ENCODE measurements at regions not wholly inside any gene's neighbourhood (a gene's known extent, or its start where the extent isn't known, plus 50 kb on each side); places are given as distances from the start of the nearest gene placed in this dataset.

DNA sequence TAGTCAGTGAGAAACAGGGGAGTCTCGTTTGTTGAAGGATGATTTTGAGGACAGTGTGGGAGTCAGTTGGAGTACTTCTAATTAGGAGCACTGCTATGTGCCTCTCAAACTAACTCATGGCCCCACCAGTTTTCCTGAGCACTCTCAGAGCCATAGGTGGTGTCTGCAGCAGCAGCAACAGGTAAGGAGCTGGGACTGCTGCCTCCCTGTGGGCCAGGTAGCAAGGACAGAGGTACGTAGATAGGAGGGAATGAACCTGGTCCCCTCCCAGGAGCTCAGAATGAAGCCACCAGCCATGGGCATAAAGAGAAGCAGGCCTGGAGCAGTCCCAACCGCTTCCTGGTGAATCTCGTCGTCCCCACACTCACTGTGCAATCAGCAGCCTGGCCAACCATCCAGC, 183.4 kb downstream of the BUD13 start:
- no peak for DNase-seq
- WGBS, 2 donors = 86 to 91% methylated on average over 2 to 5 of the region's 5 CpGs

DNA sequence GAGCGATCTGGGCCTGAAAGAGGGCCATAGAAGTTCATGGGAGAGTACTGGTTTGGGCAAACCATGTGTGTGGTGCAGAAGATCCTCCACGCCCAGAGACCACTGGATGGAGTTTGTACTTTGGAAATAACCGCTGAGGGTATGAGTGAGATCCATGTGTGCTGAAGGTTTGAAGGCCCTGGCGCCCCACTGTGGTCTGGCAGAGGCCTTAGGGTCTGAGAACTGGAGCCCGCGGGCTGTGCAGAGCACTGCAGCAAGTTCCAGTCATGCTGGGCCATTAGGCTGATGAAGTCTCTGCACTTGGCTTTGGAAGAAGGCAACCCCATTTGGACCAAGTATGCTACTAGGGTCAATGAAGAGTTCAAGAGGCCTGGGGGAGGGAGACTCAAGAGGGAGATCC, 186.4 kb downstream of the BUD13 start:
- Histone ChIP-seq H3K4me1 (peaks cover 8% of the 10 kb centered on the region), H3K36me3 (ENCODE audit: low read depth, missing control alignments) (no peaks in the 10 kb centered on the region), H3K27me3 (no peaks in the 10 kb centered on the region), H3K27ac (no peak overlapping the region), H3K9me3 (no peaks in the 10 kb centered on the region), H3K4me3 (no peak overlapping the region)
- TF ChIP-seq, protein P1, sequence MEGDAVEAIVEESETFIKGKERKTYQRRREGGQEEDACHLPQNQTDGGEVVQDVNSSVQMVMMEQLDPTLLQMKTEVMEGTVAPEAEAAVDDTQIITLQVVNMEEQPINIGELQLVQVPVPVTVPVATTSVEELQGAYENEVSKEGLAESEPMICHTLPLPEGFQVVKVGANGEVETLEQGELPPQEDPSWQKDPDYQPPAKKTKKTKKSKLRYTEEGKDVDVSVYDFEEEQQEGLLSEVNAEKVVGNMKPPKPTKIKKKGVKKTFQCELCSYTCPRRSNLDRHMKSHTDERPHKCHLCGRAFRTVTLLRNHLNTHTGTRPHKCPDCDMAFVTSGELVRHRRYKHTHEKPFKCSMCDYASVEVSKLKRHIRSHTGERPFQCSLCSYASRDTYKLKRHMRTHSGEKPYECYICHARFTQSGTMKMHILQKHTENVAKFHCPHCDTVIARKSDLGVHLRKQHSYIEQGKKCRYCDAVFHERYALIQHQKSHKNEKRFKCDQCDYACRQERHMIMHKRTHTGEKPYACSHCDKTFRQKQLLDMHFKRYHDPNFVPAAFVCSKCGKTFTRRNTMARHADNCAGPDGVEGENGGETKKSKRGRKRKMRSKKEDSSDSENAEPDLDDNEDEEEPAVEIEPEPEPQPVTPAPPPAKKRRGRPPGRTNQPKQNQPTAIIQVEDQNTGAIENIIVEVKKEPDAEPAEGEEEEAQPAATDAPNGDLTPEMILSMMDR (IDR thresholded peaks at IDR 0.05) = no peak
- TF ChIP-seq POLR2A (IDR thresholded peaks at IDR 0.05) = no peak
- 90 to 95% methylated on average over 6 of the region's 6 CpGs for WGBS, 2 donors
- DNase-seq = no peak
- intact Hi-C loops (cut with DNase I; ENCODE audit: low total_unique reads) = no loop called here

More for the DNA sequence above, 183.4 kb downstream of the BUD13 start:
- Histone ChIP-seq H3K27me3 (no peaks in the 10 kb centered on the region), H3K36me3 (ENCODE audit: low read depth, missing control alignments) (no peaks in the 10 kb centered on the region), H3K9me3 (no peaks in the 10 kb centered on the region), H3K4me3 (no peak overlapping the region), H3K27ac (no peak overlapping the region), H3K4me1 (peaks cover 14% of the 10 kb centered on the region)
- intact Hi-C loops (cut with DNase I; ENCODE audit: low total_unique reads) = no loop called here
- no peak for TF ChIP-seq POLR2A (IDR thresholded peaks at IDR 0.05)
- TF ChIP-seq, protein P1 (IDR thresholded peaks at IDR 0.05) = no peak

DNA sequence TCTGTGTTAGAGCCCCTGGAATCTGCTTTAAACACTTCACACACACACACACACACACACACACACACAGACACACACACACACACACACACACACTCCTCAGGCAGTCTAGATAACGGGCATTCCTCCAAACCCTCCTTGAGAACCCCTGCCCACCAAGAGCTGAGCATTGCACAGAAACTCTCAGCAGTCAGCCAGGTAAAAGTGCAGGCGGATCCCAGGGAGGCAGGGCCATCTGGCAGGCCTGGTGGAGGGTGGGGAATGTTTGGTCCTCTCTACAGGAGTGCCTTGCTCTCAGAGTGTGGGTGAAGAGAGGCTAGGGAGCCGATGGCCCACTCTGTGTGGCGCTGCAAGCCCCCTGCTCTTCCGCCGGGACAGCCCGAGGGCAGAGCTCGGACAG, 190.2 kb downstream of the BUD13 start:
- Histone ChIP-seq H3K36me3 (ENCODE audit: low read depth, missing control alignments) (no peaks in the 10 kb centered on the region), H3K9me3 (no peaks in the 10 kb centered on the region), H3K4me1 (no peaks in the 10 kb centered on the region), H3K4me3 (no peak overlapping the region), H3K27me3 (no peaks in the 10 kb centered on the region), H3K27ac (no peak overlapping the region)
- intact Hi-C loops (cut with DNase I; ENCODE audit: low total_unique reads) = no loop called here
- DNase-seq = no peak
- WGBS, 2 donors = 87 to 92% methylated on average over 8 of the region's 8 CpGs
- TF ChIP-seq, protein P1 (IDR thresholded peaks at IDR 0.05) = no peak
- TF ChIP-seq POLR2A (IDR thresholded peaks at IDR 0.05) = no peak

DNA sequence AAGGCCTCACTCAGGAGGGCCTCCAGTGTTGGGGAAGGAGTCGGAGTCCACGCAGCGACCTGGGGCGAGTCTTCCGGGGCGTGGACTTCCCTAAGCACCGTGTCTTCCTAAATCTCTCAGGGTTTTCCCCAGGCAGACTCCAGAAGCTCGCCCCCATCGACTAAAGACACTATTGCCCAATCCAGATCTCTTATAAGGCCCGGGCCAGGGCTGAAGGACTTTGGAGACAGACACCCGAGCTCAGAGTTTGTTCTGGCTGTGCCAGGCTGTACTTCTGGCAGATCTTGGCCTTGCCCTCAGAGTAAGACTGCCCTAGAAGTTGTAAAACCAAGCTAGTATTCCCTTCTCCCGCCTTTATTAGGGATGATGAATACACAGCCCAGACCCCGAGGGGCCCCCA, 191.4 kb downstream of the BUD13 start:
- no peak for TF ChIP-seq POLR2A (IDR thresholded peaks at IDR 0.05)
- TF ChIP-seq, protein P1 (IDR thresholded peaks at IDR 0.05) = no peak
- Histone ChIP-seq H3K4me1 (no peaks in the 10 kb centered on the region), H3K36me3 (ENCODE audit: low read depth, missing control alignments) (no peaks in the 10 kb centered on the region), H3K27ac (no peak overlapping the region), H3K27me3 (no peaks in the 10 kb centered on the region), H3K4me3 (no peak overlapping the region), H3K9me3 (no peaks in the 10 kb centered on the region)
- intact Hi-C loops (cut with DNase I; ENCODE audit: low total_unique reads) = no loop called here
- 42 to 57% methylated on average over 10 to 13 of the region's 13 CpGs for WGBS, 2 donors
- DNase-seq = no peak

DNA sequence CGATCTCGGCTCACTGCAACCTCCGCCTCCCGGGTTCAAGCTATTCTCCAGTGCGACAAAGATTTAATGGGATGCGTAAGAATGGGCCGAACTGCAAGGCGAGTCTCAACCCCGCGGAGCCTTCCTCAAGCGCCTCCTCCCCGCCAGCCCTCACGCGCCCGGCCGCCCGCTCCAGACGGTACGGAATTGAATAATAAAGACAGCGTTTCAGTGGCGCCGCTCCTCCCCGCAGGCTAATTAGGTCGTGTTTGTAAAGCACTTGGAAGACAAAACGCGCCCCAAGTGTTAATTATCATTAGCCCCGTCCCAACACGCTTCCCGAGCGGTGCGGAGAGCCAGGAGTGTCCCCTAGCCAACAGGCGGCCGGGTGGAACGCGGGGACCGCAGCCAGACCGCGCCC, 192.0 kb downstream of the BUD13 start:
- peak overlapping the region in 1 of 2 donors; percentile 40 for H3K4me3 ChIP-seq
- TF ChIP-seq, protein P1 (IDR thresholded peaks at IDR 0.05) = no peak
- TF ChIP-seq POLR2A (IDR thresholded peaks at IDR 0.05) = no peak

More for the DNA sequence above, 192.0 kb downstream of the BUD13 start:
- intact Hi-C loops (cut with DNase I; ENCODE audit: low total_unique reads) = no loop called here
- Histone ChIP-seq H3K27me3 (no peaks in the 10 kb centered on the region), H3K36me3 (ENCODE audit: low read depth, missing control alignments) (no peaks in the 10 kb centered on the region), H3K27ac (no peak overlapping the region), H3K4me1 (no peaks in the 10 kb centered on the region), H3K9me3 (no peaks in the 10 kb centered on the region)
- WGBS, 2 donors = 4% methylated on average over 38 of the region's 38 CpGs; no CpG with 5 or more reads in 1 of the 2 donors
- no peak for DNase-seq
